GM12891 (cell line): ENCODE measurements at regions not wholly inside any gene's neighbourhood (a gene's known extent, or its start where the extent isn't known, plus 50 kb on each side); places are given as distances from the start of the nearest gene placed in this dataset.

ENCODE experiments used
- DNase-seq: peaks from one replicate; pipeline ENCODE4 v3.0.0; 2011; ENCODE audit warnings: low spot score; ENCODE audit not compliant: insufficient read length
- FAIRE-seq: peaks from 2 replicates; lab custom pipeline; 2011; peaks lifted over from hg19 to GRCh38; lab: Jason Lieb, UNC
- PAX5 ChIP-seq: IDR thresholded peaks from 2 replicates; pipeline ENCODE4 v1.6.1; 2011; ENCODE audit warnings: low read length, moderate library complexity, mild to moderate bottlenecking; ENCODE audit not compliant: insufficient read depth, severe bottlenecking
- POLR2A ChIP-seq: IDR thresholded peaks from 2 replicates; pipeline ENCODE4 v1.6.1; 2011; ENCODE audit warnings: low read depth, low read length, control low read depth
- POLR2AphosphoS5 ChIP-seq: IDR thresholded peaks from 2 replicates; pipeline ENCODE4 v1.6.1; 2011; ENCODE audit warnings: low read depth, low read length, control low read depth
- POU2F2 ChIP-seq: IDR thresholded peaks from 2 replicates; pipeline ENCODE4 v1.6.1; 2011; ENCODE audit warnings: low read depth, mild to moderate bottlenecking, control low read depth, low read length, moderate library complexity
- SPI1 ChIP-seq: IDR thresholded peaks from 2 replicates; pipeline ENCODE4 v1.6.1; 2011; ENCODE audit warnings: low read depth, low read length, control low read depth
- TAF1 ChIP-seq: IDR thresholded peaks from 2 replicates; pipeline ENCODE4 v1.6.1; 2011; ENCODE audit warnings: low read depth, low read length, control low read depth

GRCh38 chr11:92130421-92130831 lies 94.2 kb upstream of the FAT3 start:
- TF ChIP-seq POLR2A (no peak), POU2F2 (no peak), PAX5 (no peak), SPI1 (no peak), POLR2AphosphoS5 (no peak), TAF1 (no peak)
- DNase-seq, result no peak
- FAIRE-seq, result no peak

GRCh38 chr11:92129811-92130210 lies 94.8 kb upstream of the FAT3 start:
- FAIRE-seq (no peak), DNase-seq (no peak)
- TF ChIP-seq POLR2AphosphoS5, result no peak
- no peak for TF ChIP-seq TAF1
- TF ChIP-seq POU2F2, result no peak
- TF ChIP-seq PAX5, result no peak
- TF ChIP-seq POLR2A, result no peak
- TF ChIP-seq SPI1, result no peak

- DNase-seq (no peak), FAIRE-seq (no peak)
- no peak for TF ChIP-seq SPI1
- no peak for TF ChIP-seq TAF1
- no peak for TF ChIP-seq POLR2A
- no peak for TF ChIP-seq POLR2AphosphoS5
- no peak for TF ChIP-seq POU2F2
Measured at GRCh38 chr11:92128026-92128425, 96.6 kb upstream of the FAT3 start.

- FAIRE-seq, result no peak
- no peak for TF ChIP-seq POLR2A
- no peak for TF ChIP-seq POLR2AphosphoS5
- TF ChIP-seq SPI1, result no peak
- TF ChIP-seq POU2F2, result no peak
- no peak for TF ChIP-seq PAX5
- no peak for TF ChIP-seq TAF1
- DNase-seq, result no peak
Measured at GRCh38 chr11:92125321-92125720, 99.3 kb upstream of the FAT3 start.

- TF ChIP-seq POLR2AphosphoS5 (no peak), POLR2A (no peak), SPI1 (no peak), PAX5 (no peak), POU2F2 (no peak), TAF1 (no peak)
- FAIRE-seq (no peak), DNase-seq (no peak)
Measured at GRCh38 chr11:92123540-92123939, 101.1 kb upstream of the FAT3 start.

- FAIRE-seq (no peak), DNase-seq (no peak)
- TF ChIP-seq POU2F2 (no peak), SPI1 (no peak), POLR2A (no peak), PAX5 (no peak), TAF1 (no peak)
Measured at GRCh38 chr11:92122561-92122960, 102.1 kb upstream of the FAT3 start.

GRCh38 chr11:92111287-92111686 lies 113.3 kb upstream of the FAT3 start:
- FAIRE-seq, result no peak
- no peak for DNase-seq
- TF ChIP-seq SPI1 (no peak), POLR2AphosphoS5 (no peak), POU2F2 (no peak), POLR2A (no peak), PAX5 (no peak), TAF1 (no peak)

- DNase-seq (no peak), FAIRE-seq (no peak)
- TF ChIP-seq POLR2AphosphoS5 (no peak), POLR2A (no peak), SPI1 (no peak), PAX5 (no peak)
Measured at GRCh38 chr11:92109466-92109865, 115.2 kb upstream of the FAT3 start.

- FAIRE-seq, result no peak
- TF ChIP-seq PAX5 (no peak), POU2F2 (no peak), POLR2AphosphoS5 (no peak), POLR2A (no peak), TAF1 (no peak), SPI1 (no peak)
- DNase-seq, result no peak
Measured at GRCh38 chr11:92107331-92107730, 117.3 kb upstream of the FAT3 start.

GRCh38 chr11:92104349-92104748 lies 120.3 kb upstream of the FAT3 start:
- DNase-seq (no peak), FAIRE-seq (no peak)
- no peak for TF ChIP-seq POLR2AphosphoS5
- TF ChIP-seq PAX5, result no peak
- TF ChIP-seq POLR2A, result no peak
- no peak for TF ChIP-seq POU2F2
- no peak for TF ChIP-seq SPI1
- TF ChIP-seq TAF1, result no peak

GRCh38 chr11:92101920-92102319 lies 122.7 kb upstream of the FAT3 start:
- TF ChIP-seq POLR2AphosphoS5, result no peak
- TF ChIP-seq TAF1, result no peak
- no peak for TF ChIP-seq PAX5
- no peak for TF ChIP-seq POU2F2
- TF ChIP-seq POLR2A, result no peak
- TF ChIP-seq SPI1, result no peak
- FAIRE-seq (no peak), DNase-seq (no peak)
